GM18873 (cell line): ENCODE measurements at regions not wholly inside any gene's neighbourhood (a gene's known extent, or its start where the extent isn't known, plus 50 kb on each side); places are given as distances from the start of the nearest gene placed in this dataset.
A peak's percentile ranks its signal among the peaks of the same experiment; 100 is the strongest.

Source experiments
- ATAC-seq: cut with Tn5 transposase; IDR thresholded peaks from one replicate; pipeline ENCODE4 v1.9.1; 2021; ENCODE audit warnings: mild to moderate bottlenecking, moderate library complexity, moderate number of reproducible peaks; ENCODE audit not compliant: unreplicated experiment, low FRiP score

GRCh38 chr3:116842254-116842957, 132.8 kb downstream of the TUSC7 start:
- ATAC-seq, result no peak

GRCh38 chr3:116848248-116848829, 138.8 kb downstream of the TUSC7 start:
- ATAC-seq, result no peak

- no peak for ATAC-seq
These were observed 139.7 kb downstream of the TUSC7 start for GRCh38 chr3:116849261-116849688.

GRCh38 chr3:116852803-116853202, 143.2 kb downstream of the TUSC7 start:
- ATAC-seq, result no peak

GRCh38 chr3:116863270-116863770, 153.7 kb downstream of the TUSC7 start:
- no peak for ATAC-seq

GRCh38 chr3:116863822-116864589, 154.4 kb downstream of the TUSC7 start:
- no peak for ATAC-seq

- ATAC-seq, result no peak
These were observed 155.0 kb downstream of the TUSC7 start for GRCh38 chr3:116864590-116864927.

- no peak for ATAC-seq
These were observed 160.8 kb downstream of the TUSC7 start for GRCh38 chr3:116870379-116870778.

GRCh38 chr3:116871905-116872304, 162.3 kb downstream of the TUSC7 start:
- ATAC-seq, result no peak

- ATAC-seq, result no peak
These were observed 163.1 kb downstream of the TUSC7 start for GRCh38 chr3:116872688-116873087.

- ATAC-seq, result no peak
These were observed 163.6 kb downstream of the TUSC7 start for GRCh38 chr3:116873142-116873541.

GRCh38 chr3:116877968-116878367, 168.4 kb downstream of the TUSC7 start:
- ATAC-seq, result no peak

GRCh38 chr3:116886202-116886893, 176.8 kb downstream of the TUSC7 start:
- ATAC-seq, result peak; percentile 82

- no peak for ATAC-seq
These were observed 186.5 kb downstream of the TUSC7 start for GRCh38 chr3:116896116-116896515.

- no peak for ATAC-seq
These were observed 187.8 kb downstream of the TUSC7 start for GRCh38 chr3:116897382-116897781.

GRCh38 chr3:116899253-116899652, 189.7 kb downstream of the TUSC7 start:
- ATAC-seq, result no peak

GRCh38 chr3:116905334-116905733, 195.8 kb downstream of the TUSC7 start:
- ATAC-seq, result no peak

GRCh38 chr3:116905794-116906193, 196.2 kb downstream of the TUSC7 start:
- no peak for ATAC-seq

- no peak for ATAC-seq
These were observed 202.5 kb downstream of the TUSC7 start for GRCh38 chr3:116912116-116912515.

GRCh38 chr3:116914004-116914403, 204.4 kb downstream of the TUSC7 start:
- ATAC-seq, result no peak

- no peak for ATAC-seq
These were observed 207.3 kb downstream of the TUSC7 start for GRCh38 chr3:116916836-116917235.
